ENCODE measurements at regions not wholly inside any gene's neighbourhood (a gene's known extent, or its start where the extent isn't known, plus 50 kb on each side); places are given as distances from the start of the nearest gene placed in this dataset.

- DNase-seq (ENCODE audit: low spot score) = no peak
These were observed 70.2 kb upstream of the SLC27A6 start for GRCh38 chr5:128895122-128895521.

DNA sequence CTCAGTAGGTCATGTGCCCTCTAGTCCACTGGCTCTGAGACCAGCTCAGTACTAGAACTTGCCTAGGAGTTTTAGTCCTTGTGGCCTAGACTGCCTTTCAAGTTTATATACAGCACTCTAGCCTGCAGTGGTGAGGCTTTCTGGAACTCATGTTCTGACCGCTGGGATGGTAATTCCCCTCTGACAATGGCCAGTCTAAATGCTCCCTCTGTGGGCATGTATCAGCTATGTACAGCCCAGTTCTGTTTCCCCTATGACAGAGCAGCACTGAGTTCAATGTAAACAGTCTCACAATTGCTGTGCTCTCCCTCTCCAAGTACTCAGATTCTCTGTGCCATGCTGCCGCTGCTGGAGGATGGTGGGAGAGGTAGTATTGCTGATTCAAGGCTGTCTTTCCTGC is 68.6 kb upstream of the SLC27A6 start:
- no peak for DNase-seq (ENCODE audit: low spot score)

GRCh38 chr5:128903550-128903949 is 61.7 kb upstream of the SLC27A6 start:
- no peak for DNase-seq (ENCODE audit: low spot score)

DNA sequence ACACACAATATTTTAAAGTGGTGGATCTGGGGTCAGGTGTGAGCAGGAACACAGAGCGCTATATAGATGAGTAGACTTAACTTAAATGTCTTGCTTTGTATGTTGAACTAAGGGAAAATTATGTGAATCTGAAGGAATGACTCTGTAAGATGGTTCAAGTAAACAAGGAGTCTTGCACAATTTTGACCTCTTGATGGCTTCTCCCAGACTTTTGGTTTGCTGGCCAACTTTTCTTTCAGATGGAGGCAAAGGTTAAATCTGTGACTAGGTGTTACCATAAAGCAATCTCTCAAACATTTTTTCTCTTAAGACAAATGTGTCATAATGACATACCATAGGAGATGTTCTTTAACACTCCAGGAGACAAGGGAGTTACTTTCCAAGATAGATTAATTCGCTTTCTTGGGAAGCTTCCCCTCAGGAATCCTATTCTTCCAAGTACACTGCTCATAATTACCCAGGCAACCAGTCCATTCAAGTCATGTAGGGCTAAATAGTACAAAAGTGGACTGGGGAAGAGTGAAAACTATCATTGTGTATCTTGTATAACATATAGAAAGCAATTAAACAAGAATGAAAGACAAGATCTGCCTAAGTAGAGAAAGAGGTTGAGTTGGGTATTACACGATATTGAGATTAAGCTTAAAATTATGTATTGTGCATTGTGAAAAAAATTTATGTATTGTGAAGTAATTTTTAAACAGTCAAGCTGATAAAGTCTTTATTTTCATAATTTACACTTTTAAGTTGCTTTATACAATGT is 60.3 kb upstream of the SLC27A6 start:
- DNase-seq (ENCODE audit: low spot score) = no peak

- peak; percentile 51 for DNase-seq (ENCODE audit: low spot score)
These were observed 59.6 kb upstream of the SLC27A6 start for GRCh38 chr5:128905568-128906110.

- DNase-seq (ENCODE audit: low spot score) = peak; percentile 4
These were observed 51.7 kb upstream of the SLC27A6 start for GRCh38 chr5:128913551-128913950.
